IMR-90 (cell line): ENCODE measurements at regions not wholly inside any gene's neighbourhood (a gene's known extent, or its start where the extent isn't known, plus 50 kb on each side); places are given as distances from the start of the nearest gene placed in this dataset.

Source experiments
- ATAC-seq: fragments of 200-7000 bp; cut with Tn5 transposase; 2 replicates; pipeline ENCODE4 v1.9.1; 2020; ENCODE audit warnings: low read depth, mild to moderate bottlenecking, moderate library complexity
- BruUV-seq: library from RNA; stranded (reverse); fragments of 400-500 nt; replicated peaks from 2 replicates; lab custom pipeline; 2021; lab: Mats Ljungman, UMichigan
- CTCF ChIA-PET: fragments of 300-600 bp; formaldehyde crosslinking; extraction: SDS; loops from one replicate; lab custom pipeline; 2021; ENCODE audit warnings: antibody characterized with exemption; lab: Yijun Ruan, JAX
- POLR2A ChIA-PET: fragments of 300-600 bp; sonication (Branson Sonifier 250); formaldehyde crosslinking; loops from one replicate; lab custom pipeline; 2022; ENCODE audit warnings: antibody characterized with exemption; ENCODE audit not compliant: unreplicated experiment; lab: Charles Lee
- DNase-seq: peaks from one replicate; pipeline ENCODE4 v3.0.0; 2013
- H2AFZ ChIP-seq: replicated peaks from 2 replicates; pipeline ENCODE3; 2013; ENCODE audit warnings: low read length, mild to moderate bottlenecking; ENCODE audit not compliant: poor library complexity
- H2AK5ac ChIP-seq: 2 replicates; pipeline ENCODE4 v1.6.1; 2013; ENCODE audit warnings: low read depth, low read length, inconsistent platforms
- H2AK9ac ChIP-seq: replicated peaks from 2 replicates; pipeline ENCODE3; 2013; ENCODE audit warnings: mild to moderate bottlenecking, low read depth, low read length, moderate library complexity; ENCODE audit not compliant: poor library complexity
- H2BK120ac ChIP-seq: 2 replicates; pipeline ENCODE4 v1.6.1; 2013; ENCODE audit warnings: low read depth, low read length, inconsistent platforms
- H2BK15ac ChIP-seq: 3 replicates; pipeline ENCODE4 v1.6.1; 2013; ENCODE audit warnings: low read depth, low read length, inconsistent platforms
- H2BK20ac ChIP-seq: 2 replicates; pipeline ENCODE4 v1.6.1; 2013; ENCODE audit warnings: low read depth, mild to moderate bottlenecking, inconsistent platforms, low read length, moderate library complexity
- H2BK5ac ChIP-seq: 2 replicates; pipeline ENCODE4 v1.6.1; 2013; ENCODE audit warnings: mild to moderate bottlenecking, low read depth, low read length, inconsistent platforms; ENCODE audit not compliant: poor library complexity, severe bottlenecking
- H3K14ac ChIP-seq: replicated peaks from 2 replicates; pipeline ENCODE4 v1.6.1; 2013; ENCODE audit warnings: low read depth, low read length, inconsistent platforms
- H3K18ac ChIP-seq: 2 replicates; pipeline ENCODE4 v1.6.1; 2013; ENCODE audit warnings: low read depth, low read length, control low read depth
- H3K23ac ChIP-seq: 2 replicates; pipeline ENCODE4 v1.6.1; 2013; ENCODE audit warnings: low read depth, low read length, inconsistent platforms
- H3K27ac ChIP-seq: 2 replicates; pipeline ENCODE4 v1.5.1; 2013; ENCODE audit warnings: mild to moderate bottlenecking, control low read depth, low read length; ENCODE audit not compliant: insufficient read depth
- H3K27me3 ChIP-seq: 2 replicates; pipeline ENCODE4 v1.6.1; 2013; ENCODE audit warnings: low read length; ENCODE audit not compliant: control insufficient read depth, insufficient read depth
- H3K36me3 ChIP-seq: 2 replicates; pipeline ENCODE4 v1.6.1; 2013; ENCODE audit warnings: low read length, mixed read lengths; ENCODE audit not compliant: control insufficient read depth, insufficient read depth
- H3K4ac ChIP-seq: 2 replicates; pipeline ENCODE4 v1.6.1; 2013; ENCODE audit warnings: low read depth, low read length, inconsistent platforms
- H3K4me1 ChIP-seq: 2 replicates; pipeline ENCODE4 v1.6.1; 2013; ENCODE audit warnings: low read length, mixed read lengths; ENCODE audit not compliant: control insufficient read depth, insufficient read depth
- H3K4me2 ChIP-seq: 2 replicates; pipeline ENCODE4 v1.6.1; 2013; ENCODE audit warnings: low read depth, mild to moderate bottlenecking, control low read depth, low read length, moderate library complexity
- H3K4me3 ChIP-seq: 2 replicates; pipeline ENCODE4 v1.5.1; 2013; ENCODE audit warnings: low read depth, mild to moderate bottlenecking, control low read depth, low read length, moderate library complexity; ENCODE audit not compliant: insufficient read depth
- H3K56ac ChIP-seq: 2 replicates; pipeline ENCODE4 v1.6.1; 2013; ENCODE audit warnings: low read length, inconsistent platforms; ENCODE audit not compliant: insufficient read depth; ENCODE audit errors: extremely low read depth
- H3K79me1 ChIP-seq, 2 experiments: 2 replicates each; pipeline ENCODE4 v1.6.1; 2013; ENCODE audit warnings: low read length in 2 of 2, inconsistent platforms in 1 of 2, low read depth in 1 of 2
- H3K9ac ChIP-seq: 2 replicates; pipeline ENCODE4 v1.6.1; 2013; ENCODE audit warnings: low read depth, low read length, control low read depth
- H3K9me1 ChIP-seq: 2 replicates; pipeline ENCODE4 v1.6.1; 2013; ENCODE audit warnings: low read length, inconsistent platforms; ENCODE audit not compliant: insufficient read depth
- H3K9me3 ChIP-seq: 2 replicates; pipeline ENCODE4 v1.6.1; 2013; ENCODE audit warnings: low read length; ENCODE audit not compliant: control insufficient read depth, insufficient read depth
- H4K20me1 ChIP-seq: 2 replicates; pipeline ENCODE4 v1.6.1; 2013; ENCODE audit warnings: low read length, inconsistent platforms; ENCODE audit not compliant: insufficient read depth
- H4K5ac ChIP-seq: 2 replicates; pipeline ENCODE4 v1.6.1; 2013; ENCODE audit warnings: mild to moderate bottlenecking, low read depth, low read length, control low read depth
- H4K8ac ChIP-seq, 2 experiments: 2 replicates each; pipeline ENCODE4 v1.6.1; 2013; ENCODE audit warnings: low read depth in 2 of 2, low read length in 2 of 2, control low read depth in 1 of 2, inconsistent platforms in 1 of 2
- H4K91ac ChIP-seq: 2 replicates; pipeline ENCODE4 v1.6.1; 2013; ENCODE audit warnings: low read depth, low read length, inconsistent platforms; ENCODE audit not compliant: insufficient read depth
- BHLHE40 ChIP-seq: fragments of 150-350 bp; IDR thresholded peaks from 2 replicates; pipeline ENCODE4 v1.6.1; 2016; ENCODE audit warnings: mild to moderate bottlenecking, low read depth, low read length
- CEBPB ChIP-seq: IDR thresholded peaks from 2 replicates; pipeline ENCODE4 v1.6.1; 2012; ENCODE audit warnings: low read depth, low read length, improper control_type of control experiment
- CHD1 ChIP-seq: IDR thresholded peaks from 2 replicates; pipeline ENCODE4 v1.6.1; 2012; ENCODE audit warnings: low read depth, low read length, improper control_type of control experiment
- FOS ChIP-seq: fragments of 150-350 bp; IDR thresholded peaks from 2 replicates; pipeline ENCODE4 v1.6.1; 2016; ENCODE audit warnings: low read depth, low read length
- MAZ ChIP-seq: IDR thresholded peaks from 2 replicates; pipeline ENCODE4 v1.6.1; 2012; ENCODE audit warnings: low read depth, mild to moderate bottlenecking, low read length, improper control_type of control experiment, moderate library complexity, borderline replicate concordance
- MXI1 ChIP-seq: IDR thresholded peaks from 2 replicates; pipeline ENCODE4 v1.6.1; 2012; ENCODE audit warnings: low read depth, mild to moderate bottlenecking, low read length, moderate library complexity, borderline replicate concordance
- POLR2A ChIP-seq: IDR thresholded peaks from 2 replicates; pipeline ENCODE4 v1.6.1; 2012; ENCODE audit warnings: mild to moderate bottlenecking, low read depth, low read length
- RCOR1 ChIP-seq: IDR thresholded peaks from 2 replicates; pipeline ENCODE4 v1.6.1; 2012; ENCODE audit warnings: mild to moderate bottlenecking, low read length, improper control_type of control experiment; ENCODE audit not compliant: insufficient replicate concordance
- RFX5 ChIP-seq: IDR thresholded peaks from 2 replicates; pipeline ENCODE4 v1.8.0; 2012; ENCODE audit warnings: low read depth, mild to moderate bottlenecking, low read length, moderate library complexity
- SMC3 ChIP-seq: fragments of 150-350 bp; IDR thresholded peaks from 2 replicates; pipeline ENCODE4 v1.6.1; 2016; ENCODE audit warnings: low read depth, mild to moderate bottlenecking, antibody characterized with exemption, low read length, moderate library complexity
- WGBS, 2 experiments: methylation state at CpG; one replicate each; pipeline versions ENCODE4 v1.1.5 to v1.1.7; 2013; ENCODE audit warnings: missing lambda C conversion rate in 2 of 2; ENCODE audit not compliant: insufficient read length in 1 of 2; ENCODE audit errors: extremely low coverage in 2 of 2; 5-methylcytosine and 5-hydroxymethylcytosine counted together
- dilution Hi-C: fragments of 300-500 bp; cut with HindIII; formaldehyde crosslinking; loops from one replicate; pipeline ENCODE4 v1.14.3; 2018; ENCODE audit warnings: low sequenced_read_pairs; ENCODE audit not compliant: unreplicated experiment
- in situ Hi-C: fragments of 300-500 bp; cut with MboI; formaldehyde crosslinking; loops from 3 replicates; pipeline ENCODE4 v1.14.3; 2019; ENCODE audit warnings: low sequenced_read_pairs, inconsistent platforms, mixed read lengths
- intact Hi-C: fragments of 100-400 bp; cut with micrococcal nuclease; formaldehyde crosslinking; loops from 2 replicates; pipeline ENCODE4 v1.10.0; 2022
- TF ChIP-seq, protein P1 (sequence below): conservative IDR thresholded peaks from 2 replicates; pipeline ENCODE4 v1.5.1; 2012; ENCODE audit warnings: mild to moderate bottlenecking, low read depth, low read length, improper control_type of control experiment
- TF ChIP-seq, protein P2 (sequence below): fragments of 150-350 bp; IDR thresholded peaks from 2 replicates; pipeline ENCODE4 v1.6.1; 2017; ENCODE audit warnings: mild to moderate bottlenecking, antibody characterized with exemption, low read length, low read depth

DNA sequence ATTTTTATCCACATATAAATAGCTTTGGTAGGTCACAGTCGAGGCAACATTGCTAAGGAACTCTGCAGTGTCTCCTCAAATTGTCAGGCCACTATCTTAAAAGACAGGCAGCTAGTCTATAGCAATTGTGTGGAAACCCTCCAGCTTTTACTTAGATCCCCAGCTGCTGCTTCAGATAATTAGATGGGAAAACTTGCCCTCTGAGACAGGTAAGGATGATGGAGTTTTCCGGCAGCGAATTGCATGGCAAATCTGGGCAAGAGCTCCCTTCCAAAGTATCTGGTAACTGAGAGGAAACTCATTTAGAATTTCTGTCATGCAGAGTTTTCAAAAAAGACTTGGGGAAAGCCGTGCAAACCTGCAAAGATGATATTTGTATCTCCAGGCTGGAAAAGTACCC, 886.2 kb downstream of the UQCRFS1 start:
- no peak overlapping the region for H3K23ac ChIP-seq
- in situ Hi-C loops (no loop called here), dilution Hi-C loops (no loop called here), intact Hi-C loops (no loop called here)
- no peak for DNase-seq
- no peak overlapping the region for H4K5ac ChIP-seq
- H3K14ac ChIP-seq = no peak overlapping the region
- H3K4ac ChIP-seq = no peak overlapping the region
- H2BK5ac ChIP-seq = no peak overlapping the region
- no peak overlapping the region for H3K4me3 ChIP-seq
- BruUV-seq = no TSS peak
- H4K20me1 ChIP-seq = no peaks in the 10 kb centered on the region
- no peak overlapping the region for H3K4me2 ChIP-seq
- H3K18ac ChIP-seq = no peak overlapping the region
- TF ChIP-seq CHD1 (no peak), MXI1 (no peak), SMC3 (no peak), MAZ (no peak), CEBPB (no peak), BHLHE40 (no peak), POLR2A (no peak), FOS (no peak), RFX5 (no peak), RCOR1 (no peak)
- TF ChIP-seq, protein P1, sequence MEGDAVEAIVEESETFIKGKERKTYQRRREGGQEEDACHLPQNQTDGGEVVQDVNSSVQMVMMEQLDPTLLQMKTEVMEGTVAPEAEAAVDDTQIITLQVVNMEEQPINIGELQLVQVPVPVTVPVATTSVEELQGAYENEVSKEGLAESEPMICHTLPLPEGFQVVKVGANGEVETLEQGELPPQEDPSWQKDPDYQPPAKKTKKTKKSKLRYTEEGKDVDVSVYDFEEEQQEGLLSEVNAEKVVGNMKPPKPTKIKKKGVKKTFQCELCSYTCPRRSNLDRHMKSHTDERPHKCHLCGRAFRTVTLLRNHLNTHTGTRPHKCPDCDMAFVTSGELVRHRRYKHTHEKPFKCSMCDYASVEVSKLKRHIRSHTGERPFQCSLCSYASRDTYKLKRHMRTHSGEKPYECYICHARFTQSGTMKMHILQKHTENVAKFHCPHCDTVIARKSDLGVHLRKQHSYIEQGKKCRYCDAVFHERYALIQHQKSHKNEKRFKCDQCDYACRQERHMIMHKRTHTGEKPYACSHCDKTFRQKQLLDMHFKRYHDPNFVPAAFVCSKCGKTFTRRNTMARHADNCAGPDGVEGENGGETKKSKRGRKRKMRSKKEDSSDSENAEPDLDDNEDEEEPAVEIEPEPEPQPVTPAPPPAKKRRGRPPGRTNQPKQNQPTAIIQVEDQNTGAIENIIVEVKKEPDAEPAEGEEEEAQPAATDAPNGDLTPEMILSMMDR = no peak
- TF ChIP-seq, protein P2, sequence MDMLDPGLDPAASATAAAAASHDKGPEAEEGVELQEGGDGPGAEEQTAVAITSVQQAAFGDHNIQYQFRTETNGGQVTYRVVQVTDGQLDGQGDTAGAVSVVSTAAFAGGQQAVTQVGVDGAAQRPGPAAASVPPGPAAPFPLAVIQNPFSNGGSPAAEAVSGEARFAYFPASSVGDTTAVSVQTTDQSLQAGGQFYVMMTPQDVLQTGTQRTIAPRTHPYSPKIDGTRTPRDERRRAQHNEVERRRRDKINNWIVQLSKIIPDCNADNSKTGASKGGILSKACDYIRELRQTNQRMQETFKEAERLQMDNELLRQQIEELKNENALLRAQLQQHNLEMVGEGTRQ = no peak
- no peak overlapping the region for H2AFZ ChIP-seq
- no peak overlapping the region for H3K9ac ChIP-seq
- no peaks in the 10 kb centered on the region for H3K27me3 ChIP-seq
- no peak overlapping the region for H4K8ac ChIP-seq
- ATAC-seq = no peak
- no peaks in the 10 kb centered on the region for H3K9me1 ChIP-seq
- no peaks in the 10 kb centered on the region for H3K4me1 ChIP-seq
- H3K36me3 ChIP-seq = no peaks in the 10 kb centered on the region
- H4K91ac ChIP-seq = no peak overlapping the region
- WGBS, 2 experiments = no CpG with 5 or more reads among the region's 4 CpGs
- no peak overlapping the region for H2BK20ac ChIP-seq
- no peak overlapping the region for H3K56ac ChIP-seq
- H2BK15ac ChIP-seq = no peak overlapping the region
- no peak overlapping the region for H2AK9ac ChIP-seq
- CTCF ChIA-PET = no interaction called here
- no peak overlapping the region for H2AK5ac ChIP-seq
- H2BK120ac ChIP-seq = no peak overlapping the region
- no peak overlapping the region for H3K27ac ChIP-seq
- H3K79me1 ChIP-seq = no peaks in the 10 kb centered on the region
- POLR2A ChIA-PET = no interaction called here
- peaks cover 4% of the 10 kb centered on the region for H3K9me3 ChIP-seq
